ENCODE measurements at regions not wholly inside any gene's neighbourhood (a gene's known extent, or its start where the extent isn't known, plus 50 kb on each side); places are given as distances from the start of the nearest gene placed in this dataset.
"Not testable (repeated sequence)": the region's sequence is repeated elsewhere in the genome, so short reads cannot be mapped to it uniquely, and the experiment has no call there.

DNA sequence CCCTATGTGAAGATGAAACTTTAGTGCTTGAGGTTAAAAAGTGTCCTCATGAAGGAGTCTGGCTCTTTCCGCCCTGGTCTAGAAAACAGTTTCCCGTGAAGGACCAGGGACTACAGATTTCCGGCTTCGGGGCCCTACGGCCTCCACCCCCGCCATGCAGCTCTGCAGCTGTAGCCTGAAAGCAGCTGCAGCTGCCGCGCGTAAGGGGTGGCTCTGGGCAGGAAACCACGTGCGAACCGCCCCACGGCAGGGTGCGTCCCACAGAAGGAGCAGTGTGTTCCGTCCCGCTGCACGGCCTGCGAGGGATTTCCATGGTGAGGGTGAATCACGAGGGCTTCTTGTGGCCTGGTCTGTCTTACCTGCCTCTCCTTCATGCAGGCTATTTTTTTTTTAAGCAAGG lies 117.0 kb downstream of the ERMARD start:
- peak; percentile 78 for DNase-seq

DNA sequence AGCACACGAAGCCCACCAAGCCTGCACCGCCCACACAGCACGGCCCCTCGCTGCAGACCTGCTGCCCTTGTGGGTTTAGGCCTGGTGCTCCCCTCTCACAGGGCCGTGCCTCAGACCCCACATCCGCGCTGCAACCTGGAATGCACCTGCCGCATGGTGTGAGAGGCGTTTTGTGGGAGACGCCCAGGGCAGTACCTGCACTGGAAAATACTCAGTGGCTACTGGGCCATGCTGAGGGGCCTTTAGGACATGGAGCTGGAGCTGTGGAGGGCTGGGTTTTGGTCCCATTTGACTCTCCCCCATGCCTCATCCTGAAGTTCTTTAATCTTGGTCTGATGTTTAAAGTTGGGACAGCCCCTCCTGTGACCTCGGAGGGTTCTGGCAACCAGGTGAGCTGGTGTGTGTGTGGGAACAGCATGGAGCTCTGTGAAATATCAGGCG lies 116.3 kb downstream of the ERMARD start:
- no peak for DNase-seq

DNA sequence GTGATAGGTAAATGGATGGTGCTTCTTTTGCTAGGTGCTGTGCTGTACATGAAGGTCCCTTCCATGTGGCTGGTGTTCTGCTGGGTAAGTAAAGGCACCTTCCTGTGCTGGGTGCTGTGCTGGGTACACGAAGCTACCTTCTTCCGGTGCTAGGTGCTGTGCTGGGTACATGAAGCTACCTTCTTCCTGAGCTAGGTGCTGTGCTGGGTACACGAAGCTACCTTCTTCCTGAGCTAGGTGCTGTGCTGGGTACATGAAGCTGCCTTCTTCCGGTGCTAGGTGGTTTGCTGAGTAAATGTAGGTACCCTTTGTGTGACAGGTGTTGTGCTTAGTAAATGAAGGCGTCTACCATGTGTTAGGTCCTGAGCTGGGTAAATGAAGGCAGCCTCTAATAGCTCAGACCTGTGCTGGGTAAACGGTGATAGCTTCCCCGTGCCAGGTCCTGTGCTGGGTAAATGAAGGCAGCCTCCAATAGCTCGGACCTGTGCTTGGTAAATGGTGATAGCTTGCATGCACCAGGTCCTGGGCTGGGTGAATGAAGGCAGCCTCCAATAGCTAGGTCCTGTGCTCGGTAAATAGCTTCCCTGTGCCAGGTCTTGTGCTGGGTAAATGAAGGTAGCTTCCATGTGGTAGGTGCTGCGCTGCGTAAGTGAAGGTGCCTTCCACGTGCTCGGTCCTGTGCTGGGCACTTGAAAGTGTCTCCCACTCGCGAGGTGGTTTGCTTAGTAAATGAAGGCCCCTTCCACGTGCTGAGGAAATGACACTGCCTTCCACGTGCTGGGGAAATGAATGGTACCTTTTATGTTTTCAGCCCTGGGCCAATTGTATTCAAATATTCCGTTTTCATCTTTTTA lies 115.5 kb downstream of the ERMARD start:
- no peak for DNase-seq

DNA sequence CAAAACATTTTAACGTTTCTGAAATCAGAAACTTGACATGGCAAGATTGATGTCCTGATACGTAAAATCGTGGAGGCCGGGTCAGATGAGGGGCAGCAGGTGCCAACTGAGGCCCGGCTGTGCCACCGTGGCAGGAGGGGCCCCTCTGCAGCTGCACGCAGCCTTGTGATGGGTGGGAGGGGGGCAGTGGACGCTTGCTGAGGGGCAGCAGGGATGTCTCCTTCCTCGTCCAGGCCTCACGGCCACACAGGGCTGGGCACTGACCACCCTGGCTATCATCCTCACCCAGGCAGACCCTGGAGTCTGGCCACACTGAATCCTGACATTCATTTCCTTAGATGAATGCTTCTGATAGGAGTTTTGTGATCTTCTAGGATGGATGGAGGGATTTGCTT lies 114.7 kb downstream of the ERMARD start:
- DNase-seq = no peak

DNA sequence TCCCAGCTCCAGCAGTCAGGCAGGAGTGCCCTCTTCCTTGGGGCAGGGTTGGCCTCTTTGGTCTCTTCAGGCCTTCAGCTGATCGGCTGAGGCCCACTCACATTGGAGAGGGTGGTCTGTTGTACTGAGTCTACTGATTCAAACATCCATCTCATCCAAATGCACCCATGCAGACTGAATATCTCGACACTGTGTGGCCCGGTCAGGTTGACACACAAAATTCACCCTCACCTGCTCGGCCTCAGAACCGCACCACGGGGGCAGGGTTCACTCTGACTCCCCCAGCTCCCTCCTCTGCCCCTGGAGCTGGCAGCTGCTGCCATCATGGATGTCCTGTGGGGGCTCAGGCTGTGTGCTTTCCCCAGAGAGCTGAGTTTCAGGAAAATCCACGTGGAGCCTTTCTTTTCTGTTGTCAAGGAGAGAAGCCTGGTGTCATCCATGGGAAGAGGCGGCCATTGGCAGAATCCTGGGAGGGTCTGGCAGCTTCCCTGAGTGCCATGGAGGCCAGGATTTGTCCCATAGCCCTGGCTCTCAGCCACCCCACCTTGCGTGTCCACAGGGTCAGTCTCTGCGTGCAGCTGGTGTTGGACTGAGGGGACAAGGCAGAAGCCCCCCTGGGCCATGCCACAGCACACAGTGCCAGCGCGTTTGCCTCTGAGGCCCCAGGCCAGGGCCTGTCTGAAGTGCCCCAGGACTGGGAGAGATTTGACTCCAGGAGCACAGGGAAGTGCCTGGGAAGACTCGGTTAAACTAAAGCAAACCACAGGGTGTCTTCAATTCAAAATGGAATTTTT lies 114.1 kb downstream of the ERMARD start:
- no peak for DNase-seq

DNA sequence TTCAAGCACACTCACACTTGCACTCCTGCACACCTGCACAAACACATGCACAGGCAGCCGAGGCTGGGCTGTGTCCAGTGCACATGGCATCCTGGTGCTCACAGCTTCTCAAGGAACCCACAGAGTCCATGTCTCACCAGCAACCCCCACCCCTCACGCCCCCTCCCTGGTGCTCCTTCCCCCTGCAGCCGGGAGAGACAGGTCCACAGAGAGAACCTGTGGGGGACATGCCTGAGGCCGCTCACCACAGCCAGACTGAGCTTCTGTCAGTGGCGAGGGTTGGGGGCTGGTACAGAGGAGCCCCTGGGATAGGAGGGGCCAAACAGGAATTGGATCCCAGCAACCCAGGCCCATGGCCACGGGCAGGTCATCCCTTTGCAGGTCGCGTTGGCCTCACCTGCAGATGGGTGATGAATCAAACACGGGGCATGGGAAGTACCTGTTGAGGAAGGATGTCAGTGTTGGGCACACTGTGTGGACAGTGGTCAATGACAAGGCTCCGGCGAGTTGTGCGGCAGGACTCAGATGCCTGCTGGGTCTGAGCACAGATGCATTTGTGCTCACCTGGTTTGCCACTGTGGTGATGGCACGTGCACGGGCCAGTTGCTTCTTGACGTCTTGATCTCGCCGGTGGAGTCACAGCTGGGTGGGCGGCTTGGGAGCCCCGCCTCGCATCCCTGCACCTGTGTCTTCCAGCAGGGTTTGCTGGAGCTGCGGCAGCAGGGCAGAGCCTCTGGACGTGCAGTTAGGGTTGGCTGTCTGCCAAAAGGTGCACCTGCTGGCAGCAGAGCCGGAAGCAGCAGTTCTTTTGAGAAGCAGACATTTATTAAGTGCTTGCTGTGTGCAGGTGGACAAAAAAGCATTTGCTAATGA lies 113.0 kb downstream of the ERMARD start:
- DNase-seq = peak; percentile 94

DNA sequence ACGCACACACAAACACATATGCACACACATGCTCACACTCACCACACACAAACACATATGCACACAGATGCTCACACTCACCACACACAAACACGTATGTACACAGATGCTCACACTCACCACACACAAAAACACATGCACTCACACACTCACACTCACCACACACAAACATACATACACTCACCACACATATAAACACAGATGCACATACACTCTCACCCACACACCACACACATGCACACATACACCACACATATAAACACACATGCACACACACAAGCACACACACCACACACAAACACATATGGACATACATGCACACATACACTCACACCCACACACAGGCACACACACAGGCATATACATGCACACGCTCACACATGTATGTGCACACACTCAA lies 112.3 kb downstream of the ERMARD start:
- no peak for DNase-seq

DNA sequence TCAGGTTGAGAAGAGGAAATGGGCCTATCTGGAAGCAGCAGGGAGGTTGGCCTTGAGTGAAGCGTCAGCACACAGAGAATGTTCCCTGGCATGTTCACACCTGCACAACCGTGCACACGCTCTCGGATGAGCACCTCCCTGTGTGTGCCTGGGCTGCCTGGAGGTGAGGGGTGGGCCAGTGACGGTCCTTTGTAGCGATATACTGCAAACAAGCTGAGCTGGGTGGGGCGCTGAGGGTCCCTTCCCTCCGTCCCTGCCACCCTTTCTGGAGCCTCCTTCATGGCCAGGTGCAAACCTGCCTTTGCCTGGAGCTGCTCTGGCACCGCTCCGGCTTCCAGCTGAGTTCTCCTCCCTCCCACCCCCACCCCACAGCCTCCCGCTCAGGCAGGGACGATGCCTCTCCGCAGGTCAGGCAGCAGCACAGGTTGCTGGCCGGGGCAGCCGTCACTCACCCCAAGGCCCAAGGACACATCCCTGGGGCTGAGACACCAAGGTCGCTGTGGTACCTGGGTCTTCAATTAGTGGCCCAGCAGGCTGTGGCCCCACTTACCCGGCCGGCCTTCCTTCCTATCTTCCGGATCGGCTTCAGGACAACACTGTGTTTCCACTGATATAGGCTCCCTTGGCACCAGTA lies 111.6 kb downstream of the ERMARD start:
- no peak for DNase-seq

DNA sequence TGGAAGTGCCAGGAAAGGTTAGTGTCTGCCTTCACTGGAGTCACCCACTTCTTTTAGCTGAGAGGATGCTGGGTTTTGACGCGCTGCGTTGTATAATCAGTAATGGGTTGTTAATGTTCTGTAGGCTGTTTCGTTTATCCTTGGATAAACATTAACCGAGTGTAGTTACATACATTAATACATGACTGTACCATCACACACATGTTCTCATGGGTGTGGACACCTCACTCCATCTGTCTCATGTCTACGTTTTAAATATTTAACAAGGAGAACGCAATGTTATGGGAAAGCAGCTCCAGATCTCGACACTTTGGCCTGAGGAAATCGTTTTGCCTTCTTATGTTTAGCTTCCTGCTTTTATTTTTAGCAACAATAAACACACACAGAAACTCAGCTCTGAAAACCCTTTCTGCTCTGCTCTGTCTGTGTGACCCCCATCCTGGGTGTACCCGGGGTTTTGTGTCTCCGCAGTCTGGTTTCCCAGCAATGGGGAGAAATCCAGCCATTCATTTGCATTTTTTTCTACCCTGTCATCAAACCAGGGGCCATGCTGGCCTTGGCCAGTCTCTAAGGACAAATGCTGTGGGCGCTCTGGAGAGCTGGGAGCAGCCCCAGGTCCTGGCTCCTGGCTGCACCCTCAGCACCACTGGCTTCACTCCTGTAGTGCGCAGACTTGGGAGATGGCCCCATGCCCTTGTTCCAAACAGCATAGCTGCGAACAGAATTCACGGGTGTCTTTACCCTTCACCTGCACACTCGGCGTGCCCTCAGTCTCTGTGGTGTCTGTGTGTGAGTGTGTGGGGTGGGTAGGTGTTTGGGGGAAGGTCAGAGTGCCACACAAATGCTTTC lies 110.8 kb downstream of the ERMARD start:
- DNase-seq = no peak

DNA sequence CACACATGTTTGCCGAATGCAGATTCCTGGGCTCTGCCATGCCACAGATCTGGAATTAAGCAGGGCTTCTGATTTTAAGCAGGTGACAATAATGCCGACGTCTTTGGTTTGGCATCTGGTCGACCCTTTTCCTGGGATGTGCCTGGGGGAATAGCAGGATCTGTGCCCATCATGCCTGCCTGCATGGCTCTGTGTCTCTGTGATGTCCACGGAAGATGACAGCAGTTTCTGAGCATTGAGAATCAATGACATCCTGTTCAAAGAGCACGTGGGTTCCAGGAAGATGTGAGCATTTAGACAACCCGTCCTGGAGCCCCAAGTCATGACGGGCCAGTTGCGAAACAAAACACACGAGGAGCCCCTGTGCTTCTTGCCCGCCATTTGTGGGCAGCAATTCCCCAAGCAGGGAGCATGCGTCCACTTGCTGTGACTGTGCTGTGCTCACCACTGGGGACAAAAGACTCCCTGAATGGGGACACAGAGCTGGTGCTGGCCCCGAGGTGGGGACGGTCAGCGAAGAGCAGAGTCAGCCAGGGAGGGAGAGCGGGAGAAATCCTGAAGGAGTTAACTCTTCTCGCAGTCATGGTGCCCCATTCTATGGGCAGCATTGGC lies 110.1 kb downstream of the ERMARD start:
- DNase-seq = no peak

DNA sequence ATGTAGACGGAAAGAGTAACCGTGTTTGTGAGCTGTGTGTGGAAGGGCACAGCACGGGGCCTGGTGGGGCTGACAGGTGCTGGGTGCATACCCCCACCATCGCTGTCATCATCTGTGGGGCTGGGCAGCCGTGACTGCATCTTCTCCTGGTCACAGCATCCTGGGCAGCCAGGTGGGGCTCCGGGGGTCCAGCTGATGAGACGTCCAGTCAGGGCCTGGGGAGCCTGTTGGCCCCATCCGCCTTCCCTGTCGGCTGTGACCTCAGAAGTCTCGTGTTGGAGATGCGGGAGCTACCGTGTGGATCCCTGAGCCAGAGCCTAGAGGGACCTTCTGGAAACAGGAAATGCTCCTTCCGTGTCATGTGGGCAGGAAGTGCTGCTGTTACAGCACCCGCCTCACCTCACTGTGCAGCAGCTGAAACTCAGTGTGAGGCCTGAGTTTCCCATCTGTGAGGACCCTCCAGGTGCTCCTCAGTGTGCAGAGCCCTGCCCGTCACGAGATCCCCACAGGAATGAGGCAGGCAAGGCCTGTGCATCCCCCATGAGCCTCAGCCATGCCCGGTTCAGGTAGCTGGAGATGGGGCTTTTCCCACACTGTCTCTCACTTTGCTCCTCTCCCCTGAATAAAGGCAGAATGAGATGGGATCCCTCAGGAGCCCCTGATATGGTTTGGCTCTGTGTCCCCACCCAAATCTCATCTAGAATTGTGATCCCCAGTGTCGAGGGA lies 108.7 kb downstream of the ERMARD start:
- DNase-seq = no peak

DNA sequence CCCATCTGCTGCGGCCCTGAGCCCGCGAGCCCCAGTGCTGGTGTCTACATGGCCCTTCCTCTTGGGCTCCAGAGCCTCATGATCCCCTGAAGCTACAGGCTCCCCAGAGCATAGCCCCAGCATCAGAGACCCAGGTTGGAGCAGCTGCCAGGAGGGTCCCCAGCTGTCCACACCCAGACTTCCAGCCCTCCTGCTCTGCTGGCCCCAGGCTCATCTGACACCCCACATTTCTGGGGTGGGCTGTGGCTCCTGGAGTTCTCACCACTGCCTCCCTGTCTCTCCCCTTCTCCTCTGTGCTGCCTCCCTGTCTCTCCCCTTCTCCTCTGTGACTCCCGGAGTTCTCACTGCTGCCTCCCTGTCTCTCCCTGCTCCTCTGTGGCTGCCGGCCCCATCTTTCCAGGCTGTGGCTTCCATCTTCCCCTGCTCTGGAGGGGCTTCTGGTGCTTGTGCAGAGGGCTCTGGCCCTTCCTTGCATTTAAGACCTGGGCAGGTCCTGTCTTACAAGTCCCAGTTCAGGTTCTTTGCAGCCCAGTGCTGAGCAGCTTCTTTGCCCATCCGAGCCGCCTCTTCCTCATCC lies 108.1 kb downstream of the ERMARD start:
- no peak for DNase-seq

DNA sequence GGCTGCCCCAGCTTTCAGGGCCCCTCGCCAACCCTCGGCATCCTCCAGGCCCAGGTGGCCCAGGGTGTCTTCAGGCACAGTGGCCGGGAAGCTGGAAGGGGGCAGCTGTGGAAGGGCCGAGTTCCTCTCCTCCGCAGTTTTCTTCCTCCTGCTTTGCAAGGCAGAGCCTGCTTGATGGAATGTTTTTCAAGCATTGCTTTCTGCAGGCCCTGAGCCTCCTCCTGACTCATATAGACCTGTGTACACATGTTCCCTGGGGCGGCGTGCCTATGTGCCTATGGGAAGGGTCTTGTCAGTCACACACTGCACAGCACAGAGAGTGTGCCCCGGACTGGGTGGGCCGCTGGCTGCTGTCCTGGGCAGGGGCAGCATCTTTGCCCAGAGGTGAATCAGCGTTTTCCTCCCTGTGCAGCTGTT lies 107.5 kb downstream of the ERMARD start:
- DNase-seq = no peak

DNA sequence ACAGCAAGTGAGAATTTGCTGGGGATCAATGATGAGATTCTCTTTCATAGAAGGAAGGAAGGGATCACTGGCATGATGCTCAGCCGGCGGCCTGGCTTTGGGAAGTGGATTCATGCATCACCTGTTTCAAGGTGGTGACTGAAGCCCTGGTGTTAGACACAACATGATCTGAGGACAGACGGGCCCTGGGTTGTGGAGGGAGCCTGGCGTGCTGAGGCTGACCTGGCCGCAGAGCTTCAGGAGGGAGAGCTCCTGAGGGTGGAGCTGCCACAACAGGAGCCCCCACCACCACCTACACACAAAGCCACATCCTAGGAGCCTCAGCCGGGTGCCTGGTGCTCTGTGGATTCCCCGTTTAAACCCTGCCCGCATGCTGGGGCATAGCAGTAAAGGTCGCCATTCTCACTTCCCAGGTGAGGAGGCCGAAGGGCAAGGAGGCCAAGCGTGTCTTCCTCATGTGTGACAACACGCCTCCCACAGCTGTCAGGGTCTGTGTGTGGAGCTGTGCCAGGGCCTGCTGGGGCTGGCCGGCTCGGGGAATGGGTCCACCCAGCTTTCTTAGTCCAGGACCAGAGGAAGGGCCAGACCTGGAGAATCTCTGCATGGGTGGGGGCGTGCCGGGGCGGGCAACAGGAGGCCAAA lies 107.0 kb downstream of the ERMARD start:
- no peak for DNase-seq

DNA sequence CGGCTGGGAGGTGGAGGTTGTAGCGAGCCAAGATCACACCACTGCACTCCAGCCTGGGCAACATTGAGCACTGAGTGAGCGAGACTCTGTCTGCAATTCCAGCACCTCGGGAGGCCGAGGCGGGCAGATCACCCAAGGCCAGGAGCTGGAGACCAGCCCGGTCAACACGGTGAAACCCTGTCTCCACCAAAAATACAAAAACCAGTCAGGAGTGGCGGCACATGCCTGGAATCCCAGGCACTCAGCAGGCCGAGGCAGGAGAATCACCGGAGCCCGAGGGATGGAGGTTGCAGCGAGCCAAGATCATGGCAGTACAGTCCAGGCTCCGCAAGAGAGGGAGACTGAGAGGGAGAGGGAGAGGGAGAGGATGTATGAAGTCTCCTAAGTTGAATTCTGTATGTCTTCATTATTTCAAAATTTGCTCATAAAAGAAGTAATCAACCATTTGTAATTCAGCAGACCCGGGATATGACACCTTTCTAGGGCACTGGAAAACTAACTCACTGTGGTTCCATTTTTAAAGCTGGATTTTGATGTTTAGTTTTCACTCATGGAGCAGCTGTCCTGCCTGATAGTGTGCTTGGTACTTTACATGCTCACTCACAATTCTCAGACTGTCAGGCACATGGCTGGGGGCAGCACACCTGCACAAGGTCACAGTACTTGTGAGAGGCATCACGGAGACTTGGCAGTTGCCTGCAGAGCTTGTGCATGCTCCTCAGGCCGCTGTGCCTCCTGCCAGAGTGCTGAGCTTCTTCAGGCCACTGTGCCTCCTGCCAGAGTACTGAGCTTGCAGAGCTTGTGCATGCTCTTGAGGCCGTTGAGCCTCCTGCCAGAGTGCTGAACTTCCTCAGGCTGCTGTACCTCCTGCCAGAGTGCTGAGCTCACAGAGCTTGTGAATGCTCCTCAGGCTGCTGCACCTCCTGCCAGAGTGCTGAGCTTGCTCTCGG lies 106.2 kb downstream of the ERMARD start:
- DNase-seq = peak; percentile 40

DNA sequence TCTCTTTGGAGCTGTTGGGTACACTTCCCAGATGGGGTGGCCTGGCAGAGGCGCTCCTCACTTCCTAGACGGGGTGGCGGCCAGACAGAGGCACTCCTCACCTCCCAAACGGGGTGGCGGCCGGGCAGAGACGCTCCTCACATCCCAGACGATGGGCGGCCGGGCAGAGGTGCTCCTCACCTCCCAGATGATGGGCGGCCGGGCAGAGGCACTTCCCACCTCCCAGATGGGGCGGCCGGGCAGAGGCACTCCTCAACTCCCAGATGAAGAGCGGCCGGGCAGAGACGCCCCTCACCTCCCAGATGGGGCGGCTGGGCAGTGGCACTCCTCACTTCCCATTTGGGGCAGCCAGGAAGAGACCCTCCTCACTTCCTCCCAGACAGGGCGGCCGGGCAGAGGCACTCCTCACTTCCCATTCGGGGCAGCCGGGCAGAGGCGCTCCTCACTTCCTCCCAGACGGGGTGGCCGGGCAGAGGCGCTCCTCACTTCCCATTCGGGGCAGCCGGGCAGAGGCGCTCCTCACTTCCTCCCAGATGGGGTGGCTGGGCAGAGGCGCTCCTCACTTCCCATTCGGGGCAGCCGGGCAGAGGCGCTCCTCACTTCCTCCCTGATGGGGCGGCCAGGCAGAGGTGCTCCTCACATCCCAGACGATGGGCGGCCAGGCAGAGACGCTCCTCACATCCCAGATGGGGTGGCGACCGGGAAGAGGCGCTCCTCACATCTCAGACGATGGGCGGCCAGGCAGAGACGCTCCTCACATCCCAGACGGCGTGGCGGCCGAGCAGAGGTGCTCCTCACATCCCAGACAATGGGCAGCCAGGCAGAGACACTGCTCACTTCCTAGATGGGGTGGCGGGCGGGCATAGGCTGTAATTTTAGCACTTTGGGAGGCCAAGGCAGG lies 105.3 kb downstream of the ERMARD start:
- not testable (repeated sequence) for DNase-seq

DNA sequence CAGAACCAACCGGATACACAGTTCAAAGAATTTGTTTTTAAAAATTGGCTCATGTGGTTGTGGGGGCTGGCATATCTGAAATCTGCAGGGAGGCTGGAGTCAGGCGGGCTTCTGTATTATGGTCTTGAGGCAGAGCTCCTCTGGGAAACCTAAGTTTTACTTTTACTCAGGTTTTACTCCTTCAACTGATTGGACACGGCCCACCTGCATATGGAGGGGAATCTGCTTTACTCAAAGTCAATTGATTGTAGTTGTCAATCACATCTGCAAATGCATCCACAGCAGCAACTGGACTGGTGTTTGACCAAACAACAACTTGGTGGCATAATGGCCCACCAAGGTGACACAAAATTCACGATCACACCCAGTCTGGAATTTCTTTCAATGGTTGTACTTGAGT lies 103.4 kb downstream of the ERMARD start:
- DNase-seq = no peak
